Muscle layer of duodenum (tissue), 2 donors: ENCODE measurements at regions not wholly inside any gene's neighbourhood (a gene's known extent, or its start where the extent isn't known, plus 50 kb on each side); places are given as distances from the start of the nearest gene placed in this dataset.
"Not testable (repeated sequence)": the region's sequence is repeated elsewhere in the genome, so short reads cannot be mapped to it uniquely, and the experiment has no call there.

ENCODE experiments used
- H3K27ac ChIP-seq: one replicate; pipeline ENCODE4 v1.7.0; 2013; ENCODE audit warnings: mild to moderate bottlenecking, low read length
- H3K27me3 ChIP-seq: one replicate; pipeline ENCODE4 v1.7.0; 2013; ENCODE audit warnings: low read depth, mild to moderate bottlenecking, control low read depth, low read length
- H3K36me3 ChIP-seq, 2 donors: one replicate each; pipeline ENCODE4 v1.7.0; 2013; ENCODE audit warnings: low read length in 2 of 2, control low read depth in 1 of 2, mild to moderate bottlenecking in 1 of 2; ENCODE audit not compliant: insufficient read depth in 2 of 2, control insufficient read depth in 1 of 2
- H3K4me1 ChIP-seq, 2 donors: one replicate each; pipeline ENCODE4 v1.7.0; 2013; ENCODE audit warnings: low read length in 2 of 2, mild to moderate bottlenecking in 2 of 2, control low read depth in 1 of 2, moderate library complexity in 1 of 2; ENCODE audit not compliant: insufficient read depth in 2 of 2, control insufficient read depth in 1 of 2
- H3K4me3 ChIP-seq, 2 donors: one replicate each; pipeline ENCODE4 v1.7.0; 2013; ENCODE audit warnings: low read length in 2 of 2, low read depth in 1 of 2, mild to moderate bottlenecking in 1 of 2
- H3K9me3 ChIP-seq, 2 donors: one replicate each; pipeline ENCODE4 v1.7.0; 2013; ENCODE audit warnings: low read length in 2 of 2, control low read depth in 1 of 2, mild to moderate bottlenecking in 1 of 2; ENCODE audit not compliant: control insufficient read depth in 1 of 2
- donor health status: healthy.

DNA sequence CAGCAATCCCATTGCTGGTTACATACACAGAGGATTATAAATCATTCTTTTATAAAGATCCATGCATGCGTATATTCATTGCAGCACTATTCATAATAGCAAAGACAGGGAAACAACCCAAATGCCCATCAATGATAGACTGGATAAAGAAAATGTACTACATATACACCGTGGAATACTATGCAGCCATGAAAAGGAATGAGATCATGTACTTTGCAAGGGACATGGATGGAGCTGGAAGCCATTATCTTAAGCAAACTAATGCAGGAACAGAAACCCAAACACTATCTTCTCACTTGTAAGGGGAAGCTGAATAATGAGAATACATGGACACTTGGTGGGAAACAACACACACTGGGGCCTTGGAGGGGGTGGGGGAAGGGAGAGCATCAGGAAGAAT is 529.7 kb downstream of the TBC1D32 start:
- Histone ChIP-seq H3K4me1 (no peaks in the 10 kb centered on the region), H3K27ac (no peak overlapping the region), H3K4me3 (no peak overlapping the region), H3K36me3 (no peaks in the 10 kb centered on the region), H3K27me3 (no peaks in the 10 kb centered on the region), H3K9me3 (no peaks in the 10 kb centered on the region)

DNA sequence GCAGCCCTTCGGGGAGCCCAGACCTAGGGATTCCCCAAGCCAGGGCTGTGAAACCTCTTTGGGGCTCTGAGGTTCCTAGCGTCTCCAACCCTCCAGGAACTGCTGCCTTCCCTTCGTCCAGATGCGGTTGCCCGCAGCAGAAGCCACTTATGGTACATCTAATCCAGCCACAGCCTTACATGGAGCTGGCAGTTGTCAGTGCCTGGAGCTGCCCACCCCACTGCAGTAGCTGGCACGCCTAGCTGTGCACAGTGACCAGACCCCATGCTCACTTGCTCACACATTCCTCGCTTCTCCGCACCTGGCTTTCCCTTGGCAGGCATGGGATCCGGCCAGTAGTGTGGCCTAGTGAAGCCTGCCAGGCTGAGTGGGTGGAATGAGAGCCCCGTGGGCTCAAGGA is 547.6 kb downstream of the TBC1D32 start:
- H3K4me1 ChIP-seq = no peaks in the 10 kb centered on the region
- H3K27ac ChIP-seq = no peak overlapping the region
- H3K36me3 ChIP-seq = no peaks in the 10 kb centered on the region
- H3K27me3 ChIP-seq = no peaks in the 10 kb centered on the region
- H3K4me3 ChIP-seq = no peak overlapping the region
- peaks cover 0 to 3% of the 10 kb centered on the region in 2 donors for H3K9me3 ChIP-seq

DNA sequence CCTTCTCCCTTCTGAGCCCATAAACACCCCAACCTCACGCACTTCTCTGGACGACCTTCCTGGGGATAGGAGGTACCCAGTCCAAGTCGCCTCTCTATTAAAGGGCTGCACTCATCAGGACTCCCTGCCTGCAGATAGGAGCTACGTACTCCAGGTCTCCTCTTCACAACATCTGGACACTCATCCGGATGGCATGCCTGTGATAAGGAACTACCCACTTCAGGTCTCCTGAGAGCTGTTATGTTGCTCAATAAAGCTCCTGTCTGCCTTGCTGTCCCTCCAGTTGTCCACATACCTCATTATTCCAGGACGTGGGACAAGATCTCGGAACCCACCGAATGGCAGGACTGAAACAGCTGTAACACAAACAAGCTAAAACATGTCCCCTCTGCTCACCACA is 548.0 kb downstream of the TBC1D32 start:
- Histone ChIP-seq H3K4me3 (no peak overlapping the region), H3K27ac (no peak overlapping the region), H3K36me3 (no peaks in the 10 kb centered on the region), H3K9me3 (no peaks in the 10 kb centered on the region), H3K4me1 (no peaks in the 10 kb centered on the region), H3K27me3 (no peaks in the 10 kb centered on the region)

DNA sequence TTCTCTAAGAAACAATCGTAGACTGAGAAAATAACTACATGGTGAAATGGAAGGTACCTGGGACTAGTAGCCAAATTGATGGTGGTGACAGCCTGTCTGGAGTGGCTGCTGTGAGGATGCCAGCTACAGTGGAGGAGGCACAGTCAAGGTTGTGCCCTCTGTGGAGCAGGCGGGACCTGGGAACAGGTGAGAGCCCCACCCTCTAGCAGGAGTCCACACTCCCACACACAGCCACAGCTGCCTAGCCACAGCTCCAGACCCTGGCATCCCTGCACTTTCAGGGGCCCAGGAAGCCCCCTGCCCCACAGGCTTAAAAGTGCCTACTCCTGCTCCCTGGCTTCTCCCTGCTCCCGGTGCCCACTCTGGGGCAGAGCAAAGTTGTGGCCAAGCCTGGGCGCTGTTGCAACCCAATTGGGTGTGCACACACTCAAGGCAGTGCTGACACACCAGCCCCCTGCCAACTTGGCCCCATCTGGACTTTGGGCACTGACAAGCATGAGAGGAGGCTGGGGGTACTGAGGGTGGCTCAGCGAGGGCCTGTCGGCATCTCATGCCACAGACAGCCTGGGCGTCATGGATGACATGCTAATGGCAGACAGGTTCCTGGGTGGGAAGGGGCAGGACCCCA is 548.7 kb downstream of the TBC1D32 start:
- H3K9me3 ChIP-seq = no peaks in the 10 kb centered on the region
- H3K4me3 ChIP-seq = no peak overlapping the region
- H3K27me3 ChIP-seq = no peaks in the 10 kb centered on the region
- no peaks in the 10 kb centered on the region for H3K36me3 ChIP-seq
- no peak overlapping the region for H3K27ac ChIP-seq
- no peaks in the 10 kb centered on the region for H3K4me1 ChIP-seq

DNA sequence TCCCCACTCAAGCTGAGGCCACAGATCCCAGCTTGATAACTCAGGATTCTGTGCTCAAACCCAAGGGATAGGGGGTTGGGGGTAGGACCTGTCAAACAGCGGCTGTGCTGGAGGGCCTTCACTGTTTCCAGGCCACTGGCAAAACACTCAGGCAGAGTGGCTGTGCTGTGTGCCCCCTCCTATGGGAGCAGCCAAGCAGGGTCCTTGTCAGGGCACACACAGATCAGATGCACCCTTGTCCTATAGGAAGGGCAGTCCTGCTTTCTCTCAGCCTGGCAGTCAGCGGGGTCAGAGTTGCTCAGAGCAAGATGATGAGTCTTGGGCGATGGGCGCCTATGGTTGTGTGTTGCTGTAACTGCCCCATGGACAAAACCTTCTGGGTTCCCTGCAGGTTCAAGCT is 554.8 kb downstream of the TBC1D32 start:
- Histone ChIP-seq H3K4me1 (no peaks in the 10 kb centered on the region), H3K9me3 (peaks cover 0 to 7% of the 10 kb centered on the region in 2 donors), H3K27ac (no peak overlapping the region), H3K4me3 (no peak overlapping the region), H3K36me3 (no peaks in the 10 kb centered on the region), H3K27me3 (no peaks in the 10 kb centered on the region)

DNA sequence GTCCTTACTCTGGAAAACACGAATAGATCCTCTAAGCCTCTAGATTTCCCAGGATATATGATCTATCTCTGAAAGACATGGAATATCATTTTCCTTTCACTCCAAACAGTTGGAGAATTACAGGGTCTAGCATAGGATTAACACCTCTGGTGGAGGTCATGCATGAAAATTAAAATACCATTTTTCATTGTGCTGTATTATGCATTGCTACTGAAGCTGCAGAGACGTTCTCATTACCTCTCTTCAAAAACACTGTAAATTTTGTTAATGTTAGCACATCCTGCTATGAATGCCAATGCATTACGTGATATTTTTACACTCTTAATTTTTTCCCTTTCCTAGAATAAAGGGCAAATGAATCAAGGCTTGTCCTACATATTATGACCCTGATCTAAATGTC is 558.6 kb downstream of the TBC1D32 start:
- Histone ChIP-seq H3K27me3 (no peaks in the 10 kb centered on the region), H3K4me3 (no peak overlapping the region), H3K27ac (no peak overlapping the region), H3K36me3 (no peaks in the 10 kb centered on the region), H3K9me3 (peaks cover 0 to 7% of the 10 kb centered on the region in 2 donors), H3K4me1 (no peaks in the 10 kb centered on the region)

DNA sequence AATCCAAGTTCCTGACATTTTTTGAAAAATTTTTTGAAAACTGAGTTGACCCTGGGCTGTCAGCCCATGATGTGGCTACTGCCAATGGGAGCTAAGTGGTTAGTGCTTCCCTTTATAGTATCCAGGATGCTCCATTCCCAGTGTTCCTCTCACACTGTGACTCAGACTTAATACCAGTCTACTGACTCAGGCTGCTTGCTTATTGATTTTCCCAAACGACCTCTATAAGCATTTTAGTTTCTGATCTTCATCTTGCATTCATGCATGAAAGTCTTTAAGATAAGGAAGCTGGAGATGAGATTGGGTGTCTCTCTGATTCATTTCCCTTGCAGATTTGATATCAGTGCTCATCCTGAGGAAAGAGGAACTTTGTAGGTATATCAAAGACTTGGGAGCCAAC is 560.0 kb downstream of the TBC1D32 start:
- no peaks in the 10 kb centered on the region for H3K27me3 ChIP-seq
- H3K36me3 ChIP-seq = no peaks in the 10 kb centered on the region
- no peaks in the 10 kb centered on the region for H3K4me1 ChIP-seq
- H3K4me3 ChIP-seq = no peak overlapping the region
- no peak overlapping the region for H3K27ac ChIP-seq
- H3K9me3 ChIP-seq = peaks cover 0 to 7% of the 10 kb centered on the region in 2 donors

DNA sequence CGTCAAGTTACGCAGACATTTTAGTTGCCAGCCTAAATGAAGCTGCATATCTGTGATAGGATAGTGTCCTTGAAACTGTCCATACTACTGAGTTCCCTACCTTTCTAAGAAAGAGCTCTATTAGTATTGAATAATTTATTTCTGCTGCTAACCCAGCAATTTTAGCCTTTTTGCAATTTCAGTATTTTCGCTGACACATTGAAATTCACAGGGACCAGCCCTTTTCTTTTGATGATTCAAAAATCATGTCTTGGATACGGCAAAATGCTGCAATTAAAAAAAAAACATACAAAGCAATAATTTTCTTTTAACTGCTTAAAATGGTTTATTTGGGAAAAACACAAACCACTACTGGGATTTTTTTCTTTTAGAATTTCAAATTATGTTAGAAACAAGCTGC is 563.3 kb downstream of the TBC1D32 start:
- no peak overlapping the region for H3K4me3 ChIP-seq
- no peaks in the 10 kb centered on the region for H3K4me1 ChIP-seq
- H3K36me3 ChIP-seq = no peaks in the 10 kb centered on the region
- no peaks in the 10 kb centered on the region for H3K9me3 ChIP-seq
- H3K27me3 ChIP-seq = no peaks in the 10 kb centered on the region
- no peak overlapping the region for H3K27ac ChIP-seq

DNA sequence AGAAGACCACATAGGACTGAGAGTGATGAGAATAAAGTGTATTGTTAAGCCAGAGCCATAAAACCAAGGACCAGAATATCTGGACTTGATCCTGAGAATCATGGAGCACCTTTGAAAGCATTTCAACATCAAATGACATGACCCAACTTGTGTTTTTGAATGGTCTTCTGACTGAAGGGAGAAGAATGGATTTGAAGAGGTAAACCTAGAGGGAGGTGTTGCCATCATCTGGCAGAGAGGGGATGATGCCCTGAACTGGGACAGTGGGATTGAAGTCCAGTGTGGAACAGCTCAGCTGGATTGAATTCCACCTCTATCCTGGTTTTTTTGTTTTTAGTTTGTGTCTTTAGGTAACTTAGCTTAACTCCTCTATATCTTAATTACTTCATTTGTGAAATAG is 570.0 kb downstream of the TBC1D32 start:
- no peak overlapping the region for H3K4me3 ChIP-seq
- H3K27me3 ChIP-seq = no peaks in the 10 kb centered on the region
- no peaks in the 10 kb centered on the region for H3K36me3 ChIP-seq
- no peaks in the 10 kb centered on the region for H3K9me3 ChIP-seq
- H3K4me1 ChIP-seq = no peaks in the 10 kb centered on the region
- no peak overlapping the region for H3K27ac ChIP-seq

DNA sequence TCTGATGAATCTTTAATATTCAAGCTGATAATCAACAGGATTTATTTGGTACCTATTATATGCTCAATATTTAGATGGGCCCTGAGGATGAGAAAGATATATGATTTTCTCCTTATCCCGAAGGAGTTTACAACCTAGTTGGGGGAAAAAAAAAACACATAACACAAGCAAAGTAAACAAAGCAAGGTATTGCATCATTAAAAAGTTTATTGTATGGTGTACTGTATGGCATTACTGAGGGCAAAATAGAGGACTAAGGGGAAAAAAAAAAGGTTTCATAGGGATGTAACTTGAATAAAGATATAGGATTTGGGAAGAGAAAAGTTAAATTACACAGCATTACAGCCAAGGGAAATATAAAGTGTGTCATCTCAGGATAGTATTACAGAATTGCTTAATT is 574.7 kb downstream of the TBC1D32 start:
- Histone ChIP-seq H3K4me1 (no peaks in the 10 kb centered on the region), H3K36me3 (no peaks in the 10 kb centered on the region), H3K4me3 (no peak overlapping the region)

DNA sequence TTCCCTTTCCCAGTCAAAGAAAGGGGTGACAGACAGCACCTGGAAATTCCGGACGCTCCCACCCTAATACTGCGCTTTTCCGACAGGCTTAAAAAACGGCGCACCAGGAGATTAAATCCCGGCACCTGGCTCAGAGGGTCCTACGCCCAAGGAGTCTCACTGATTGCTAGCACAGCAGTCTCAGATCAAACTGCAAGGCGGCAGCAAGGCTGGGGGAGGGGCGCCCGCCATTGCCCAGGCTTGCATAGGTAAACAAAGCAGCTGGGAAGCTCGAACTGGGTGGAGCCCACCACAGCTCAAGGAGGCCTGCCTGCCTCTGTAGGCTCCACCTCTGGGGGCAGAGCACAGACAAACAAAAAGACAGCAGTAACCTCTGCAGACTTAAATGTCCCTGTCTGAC is 585.7 kb downstream of the TBC1D32 start:
- H3K27me3 ChIP-seq, H3K36me3 ChIP-seq, H3K4me3 ChIP-seq, H3K9me3 ChIP-seq, H3K4me1 ChIP-seq, H3K27ac ChIP-seq: not testable (repeated sequence)

More for the DNA sequence above, 574.7 kb downstream of the TBC1D32 start:
- H3K9me3 ChIP-seq = no peaks in the 10 kb centered on the region
- no peaks in the 10 kb centered on the region for H3K27me3 ChIP-seq
- H3K27ac ChIP-seq = no peak overlapping the region

DNA sequence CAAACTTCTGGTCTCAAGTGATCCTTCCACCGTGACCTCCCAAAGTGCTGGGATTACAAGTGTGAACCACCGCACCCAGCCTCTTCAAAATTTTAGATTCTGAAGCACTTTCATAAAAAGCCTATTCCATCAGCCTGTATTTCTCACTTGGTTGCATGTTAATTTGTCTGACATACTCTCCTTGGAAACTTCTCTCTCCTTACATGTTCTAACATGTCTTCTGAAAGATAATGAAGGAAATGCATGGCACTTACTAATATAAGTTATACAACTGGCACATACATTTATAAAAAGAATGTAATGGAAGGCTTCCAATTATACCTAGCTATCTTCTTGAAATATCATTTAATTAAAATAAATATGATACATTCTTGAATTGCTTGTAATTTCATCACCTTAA is 597.5 kb downstream of the TBC1D32 start:
- no peaks in the 10 kb centered on the region for H3K4me1 ChIP-seq
- no peak overlapping the region for H3K4me3 ChIP-seq
- no peaks in the 10 kb centered on the region for H3K9me3 ChIP-seq
- H3K36me3 ChIP-seq = no peaks in the 10 kb centered on the region
- no peak overlapping the region for H3K27ac ChIP-seq
- no peaks in the 10 kb centered on the region for H3K27me3 ChIP-seq
